HCT116 (cell line): ENCODE measurements at regions not wholly inside any gene's neighbourhood (a gene's known extent, or its start where the extent isn't known, plus 50 kb on each side); places are given as distances from the start of the nearest gene placed in this dataset.

Experiments used
- CTCF ChIP-seq, 3 experiments: fragments of 200-600 bp in 1 of 3; sonication (generic) in 1 of 3; IDR thresholded peaks in 2 of 3; conservative IDR thresholded peaks in 1 of 3; 2 replicates each; pipeline ENCODE4 v1.5.1; 2012 to 2017; ENCODE audit warnings: low read depth in 2 of 3, low read length in 2 of 3, antibody characterized with exemption in 1 of 3, borderline replicate concordance in 1 of 3, control low read depth in 1 of 3, mild to moderate bottlenecking in 1 of 3, mixed read lengths in 1 of 3, mixed run types in 1 of 3, moderate library complexity in 1 of 3; ENCODE audit not compliant: insufficient read depth in 1 of 3
- MAX ChIP-seq: IDR thresholded peaks from 2 replicates; pipeline ENCODE4 v1.6.1; 2012
- POLR2A ChIP-seq: IDR thresholded peaks from 2 replicates; pipeline ENCODE4 v1.7.0; 2011; ENCODE audit warnings: borderline replicate concordance; ENCODE audit not compliant: insufficient read depth, insufficient read length; ENCODE audit errors: extremely low read depth
- RAD21 ChIP-seq: IDR thresholded peaks from 2 replicates; pipeline ENCODE4 v1.6.1; 2012; ENCODE audit warnings: low read depth, mild to moderate bottlenecking
- SP1 ChIP-seq: IDR thresholded peaks from 2 replicates; pipeline ENCODE4 v1.6.1; 2012; ENCODE audit warnings: low read depth
- ZNF274 ChIP-seq: fragments of 200-500 bp; sonication (Bioruptor generic); IDR thresholded peaks from 2 replicates; pipeline ENCODE4 v1.6.1; 2014; ENCODE audit warnings: mild to moderate bottlenecking, low read depth, low read length, inconsistent platforms

DNA sequence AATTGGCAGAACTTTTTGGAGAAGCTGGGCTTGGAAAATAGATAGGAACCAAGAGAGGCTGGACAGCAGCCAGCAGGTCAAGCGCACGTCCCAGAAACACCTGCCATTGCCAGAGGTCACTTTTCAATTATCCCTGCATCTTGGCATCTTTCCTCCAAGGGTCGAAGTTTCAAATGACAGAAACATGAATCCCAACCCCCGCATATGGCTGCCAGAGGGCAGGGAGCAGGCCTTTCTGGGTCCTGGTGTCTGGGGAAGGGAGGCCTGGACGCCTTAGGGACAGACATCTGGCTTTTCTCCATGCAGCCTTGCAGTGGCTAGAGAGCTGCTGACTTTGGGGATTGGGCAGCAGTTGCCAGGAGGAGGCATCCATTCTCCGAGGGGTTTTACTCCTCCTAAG, 164.5 kb upstream of the TPM1 start:
- TF ChIP-seq RAD21 (no peak), ZNF274 (no peak), CTCF (IDR thresholded peaks at IDR 0.05 in 2 of 3, conservative IDR thresholded peaks at IDR 0.05 in 1 of 3; ENCODE audit: borderline replicate concordance in 1 of 3, insufficient read depth in 1 of 3, low read depth in 2 of 3, low read length in 2 of 3) (no peak), SP1 (no peak), POLR2A (no peak), MAX (no peak)
